GM12878 (cell line): ENCODE measurements at regions not wholly inside any gene's neighbourhood (a gene's known extent, or its start where the extent isn't known, plus 50 kb on each side); places are given as distances from the start of the nearest gene placed in this dataset.

Experiments
- BRCA1 ChIP-seq: IDR thresholded peaks from 2 replicates; pipeline ENCODE4 v1.6.1; 2011; ENCODE audit warnings: low read depth, low read length, improper control_type of control experiment
- FOXK2 ChIP-seq: fragments of 450-650 bp; IDR thresholded peaks from 2 replicates; pipeline ENCODE4 v1.6.1; 2017; ENCODE audit warnings: mild to moderate bottlenecking, moderate library complexity
- MYC ChIP-seq: IDR thresholded peaks from 2 replicates; pipeline ENCODE4 v1.6.1; 2011; ENCODE audit warnings: mild to moderate bottlenecking, low read length, moderate library complexity, inconsistent platforms; ENCODE audit not compliant: insufficient read depth, insufficient replicate concordance, insufficient read length, severe bottlenecking
- NFIC ChIP-seq: IDR thresholded peaks from 2 replicates; pipeline ENCODE4 v1.6.1; 2012; ENCODE audit warnings: low read depth, mild to moderate bottlenecking, inconsistent platforms, low read length, moderate library complexity
- POLR2A ChIP-seq: IDR thresholded peaks from 2 replicates; pipeline ENCODE4 v1.6.1; 2011; ENCODE audit warnings: low read depth, mild to moderate bottlenecking, low read length
- POLR2AphosphoS2 ChIP-seq: IDR thresholded peaks from 2 replicates; pipeline ENCODE4 v1.6.1; 2011; ENCODE audit warnings: low read depth, mild to moderate bottlenecking, low read length, improper control_type of control experiment, moderate library complexity
- RAD21 ChIP-seq: IDR thresholded peaks from 2 replicates; pipeline ENCODE4 v1.6.1; 2011; ENCODE audit warnings: mild to moderate bottlenecking, low read depth, low read length, moderate library complexity; ENCODE audit not compliant: insufficient read depth
- TF ChIP-seq, protein P1 (sequence below), 3 experiments: IDR thresholded peaks in 2 of 3; conservative IDR thresholded peaks in 1 of 3; 2 replicates each; pipeline ENCODE4 v1.5.1; 2011; ENCODE audit warnings: low read depth in 3 of 3, low read length in 3 of 3, mild to moderate bottlenecking in 3 of 3, control low read depth in 2 of 3, moderate library complexity in 2 of 3, inconsistent platforms in 1 of 3, mixed read lengths in 1 of 3; ENCODE audit not compliant: control insufficient read depth in 2 of 3, insufficient read depth in 1 of 3; ENCODE audit errors: extremely low read depth in 1 of 3
- TF ChIP-seq, protein P2 (sequence below): IDR thresholded peaks from 2 replicates; pipeline ENCODE4 v1.6.1; 2012; ENCODE audit warnings: low read depth, low read length, improper control_type of control experiment
- TF ChIP-seq, protein P3 (sequence below): IDR thresholded peaks from 2 replicates; pipeline ENCODE4 v1.6.1; 2012; ENCODE audit warnings: low read depth, low read length, improper control_type of control experiment

DNA sequence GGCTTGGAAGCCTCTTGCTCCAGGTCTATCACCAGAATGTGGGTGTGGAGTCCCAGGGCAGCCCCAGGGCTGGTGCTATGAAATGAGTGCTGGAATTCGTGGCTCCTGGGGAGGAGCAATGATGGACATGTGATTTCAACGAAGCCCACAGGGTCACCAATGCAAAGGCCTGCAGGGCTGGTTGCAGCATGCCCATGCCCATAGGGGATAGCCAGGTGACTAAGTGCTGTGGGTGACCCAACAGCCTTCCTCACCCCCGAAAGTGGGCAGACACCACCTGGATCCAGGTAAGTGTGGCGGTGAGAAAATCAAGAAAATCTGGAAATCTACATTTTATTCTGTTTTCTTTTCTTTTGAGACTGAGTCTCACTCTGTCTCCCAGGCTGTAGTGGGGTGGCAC, 87.5 kb upstream of the GPRC5B start:
- TF ChIP-seq POLR2A: no peak
- no peak for TF ChIP-seq BRCA1
- TF ChIP-seq, protein P1, sequence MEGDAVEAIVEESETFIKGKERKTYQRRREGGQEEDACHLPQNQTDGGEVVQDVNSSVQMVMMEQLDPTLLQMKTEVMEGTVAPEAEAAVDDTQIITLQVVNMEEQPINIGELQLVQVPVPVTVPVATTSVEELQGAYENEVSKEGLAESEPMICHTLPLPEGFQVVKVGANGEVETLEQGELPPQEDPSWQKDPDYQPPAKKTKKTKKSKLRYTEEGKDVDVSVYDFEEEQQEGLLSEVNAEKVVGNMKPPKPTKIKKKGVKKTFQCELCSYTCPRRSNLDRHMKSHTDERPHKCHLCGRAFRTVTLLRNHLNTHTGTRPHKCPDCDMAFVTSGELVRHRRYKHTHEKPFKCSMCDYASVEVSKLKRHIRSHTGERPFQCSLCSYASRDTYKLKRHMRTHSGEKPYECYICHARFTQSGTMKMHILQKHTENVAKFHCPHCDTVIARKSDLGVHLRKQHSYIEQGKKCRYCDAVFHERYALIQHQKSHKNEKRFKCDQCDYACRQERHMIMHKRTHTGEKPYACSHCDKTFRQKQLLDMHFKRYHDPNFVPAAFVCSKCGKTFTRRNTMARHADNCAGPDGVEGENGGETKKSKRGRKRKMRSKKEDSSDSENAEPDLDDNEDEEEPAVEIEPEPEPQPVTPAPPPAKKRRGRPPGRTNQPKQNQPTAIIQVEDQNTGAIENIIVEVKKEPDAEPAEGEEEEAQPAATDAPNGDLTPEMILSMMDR (IDR thresholded peaks at IDR 0.05 in 2 of 3, conservative IDR thresholded peaks at IDR 0.05 in 1 of 3; ENCODE audit: control insufficient read depth in 2 of 3, extremely low read depth in 1 of 3, insufficient read depth in 1 of 3, low read depth in 3 of 3, low read length in 3 of 3): no peak
- TF ChIP-seq RAD21: no peak
- TF ChIP-seq FOXK2: no peak
- TF ChIP-seq, protein P2, sequence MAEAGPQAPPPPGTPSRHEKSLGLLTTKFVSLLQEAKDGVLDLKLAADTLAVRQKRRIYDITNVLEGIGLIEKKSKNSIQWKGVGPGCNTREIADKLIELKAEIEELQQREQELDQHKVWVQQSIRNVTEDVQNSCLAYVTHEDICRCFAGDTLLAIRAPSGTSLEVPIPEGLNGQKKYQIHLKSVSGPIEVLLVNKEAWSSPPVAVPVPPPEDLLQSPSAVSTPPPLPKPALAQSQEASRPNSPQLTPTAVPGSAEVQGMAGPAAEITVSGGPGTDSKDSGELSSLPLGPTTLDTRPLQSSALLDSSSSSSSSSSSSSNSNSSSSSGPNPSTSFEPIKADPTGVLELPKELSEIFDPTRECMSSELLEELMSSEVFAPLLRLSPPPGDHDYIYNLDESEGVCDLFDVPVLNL: no peak
- TF ChIP-seq, protein P3, sequence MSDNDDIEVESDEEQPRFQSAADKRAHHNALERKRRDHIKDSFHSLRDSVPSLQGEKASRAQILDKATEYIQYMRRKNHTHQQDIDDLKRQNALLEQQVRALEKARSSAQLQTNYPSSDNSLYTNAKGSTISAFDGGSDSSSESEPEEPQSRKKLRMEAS: no peak
- TF ChIP-seq NFIC: no peak
- TF ChIP-seq MYC: no peak
- TF ChIP-seq POLR2AphosphoS2: no peak
